ENCODE measurements at regions not wholly inside any gene's neighbourhood (a gene's known extent, or its start where the extent isn't known, plus 50 kb on each side); places are given as distances from the start of the nearest gene placed in this dataset.

DNA sequence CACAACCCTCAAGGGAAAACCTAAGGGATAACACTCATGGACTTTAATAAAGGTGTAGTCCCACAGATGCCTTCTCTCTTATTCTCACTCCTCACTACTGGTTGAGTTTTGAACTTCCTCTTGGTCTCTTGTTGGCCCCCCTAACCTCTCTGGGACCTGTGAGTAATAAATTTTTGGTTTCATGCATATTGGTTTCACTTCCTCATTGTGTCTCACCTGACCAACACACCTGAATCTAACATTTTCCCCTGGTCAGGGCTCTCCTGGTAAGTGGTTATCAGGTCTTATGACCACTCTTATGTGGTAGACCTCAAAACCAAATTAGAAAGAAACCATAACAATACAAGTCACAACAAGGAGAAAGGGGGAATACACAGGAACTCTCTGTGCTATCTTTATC is 60.5 kb upstream of the PRMT6 start:
- intact Hi-C loops (cut with micrococcal nuclease): no loop called here

DNA sequence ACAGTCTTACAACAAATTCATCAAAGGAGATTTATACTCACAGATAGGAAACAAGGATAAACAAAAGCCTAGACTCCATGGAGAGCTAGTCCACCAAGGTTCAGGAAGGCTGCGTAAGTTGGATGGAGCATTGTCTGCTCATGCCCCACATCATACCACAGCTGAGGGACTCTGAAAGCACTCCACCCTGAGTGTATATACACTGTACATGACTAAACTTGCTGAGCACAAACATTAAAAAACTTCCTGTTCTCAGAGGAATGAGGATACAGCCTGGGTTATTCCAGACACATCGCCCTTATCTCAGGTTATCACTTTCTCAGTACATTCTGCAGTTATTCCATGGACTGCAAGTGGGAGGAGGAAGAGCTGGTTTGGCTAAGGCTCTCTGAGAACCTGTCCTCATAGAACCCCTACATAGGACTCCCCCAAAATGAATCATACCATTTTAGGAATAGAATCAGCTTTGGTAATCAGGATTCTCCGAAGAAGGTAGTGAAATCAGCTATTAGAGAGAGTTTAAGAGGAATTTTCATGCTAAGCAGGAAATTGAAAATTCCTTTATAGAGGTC is 58.0 kb upstream of the PRMT6 start:
- intact Hi-C loops (cut with micrococcal nuclease): no loop called here

- intact Hi-C loops (cut with micrococcal nuclease): no loop called here
Observed at GRCh38 chr1:107000902-107001301, 55.6 kb upstream of the PRMT6 start.

- intact Hi-C loops (cut with micrococcal nuclease): no loop called here
Observed at GRCh38 chr1:107003972-107004371, 52.5 kb upstream of the PRMT6 start.

DNA sequence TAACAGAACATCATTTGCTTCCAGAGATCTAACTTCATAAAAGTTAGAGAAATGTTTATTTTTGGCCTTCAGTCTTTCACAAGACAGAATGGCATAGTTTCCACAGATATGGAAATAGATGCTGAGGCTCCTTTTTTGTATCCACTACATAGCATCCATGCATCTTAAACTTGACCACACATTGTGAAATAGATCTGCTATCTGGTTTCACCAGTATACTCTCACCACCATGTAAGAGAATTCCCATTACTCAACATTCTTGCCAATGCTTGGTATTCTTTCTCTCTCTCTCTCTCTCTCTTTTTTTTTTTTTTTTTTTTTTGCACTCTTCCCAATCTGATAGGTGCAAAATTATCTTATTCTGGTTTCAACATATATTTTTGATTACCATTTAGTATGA is 52.1 kb upstream of the PRMT6 start:
- intact Hi-C loops (cut with micrococcal nuclease): no loop called here
